ENCODE measurements at regions not wholly inside any gene's neighbourhood (a gene's known extent, or its start where the extent isn't known, plus 50 kb on each side); places are given as distances from the start of the nearest gene placed in this dataset.
A peak's percentile ranks its signal among the peaks of the same experiment; 100 is the strongest.
"Not testable (repeated sequence)": the region's sequence is repeated elsewhere in the genome, so short reads cannot be mapped to it uniquely, and the experiment has no call there.

DNA sequence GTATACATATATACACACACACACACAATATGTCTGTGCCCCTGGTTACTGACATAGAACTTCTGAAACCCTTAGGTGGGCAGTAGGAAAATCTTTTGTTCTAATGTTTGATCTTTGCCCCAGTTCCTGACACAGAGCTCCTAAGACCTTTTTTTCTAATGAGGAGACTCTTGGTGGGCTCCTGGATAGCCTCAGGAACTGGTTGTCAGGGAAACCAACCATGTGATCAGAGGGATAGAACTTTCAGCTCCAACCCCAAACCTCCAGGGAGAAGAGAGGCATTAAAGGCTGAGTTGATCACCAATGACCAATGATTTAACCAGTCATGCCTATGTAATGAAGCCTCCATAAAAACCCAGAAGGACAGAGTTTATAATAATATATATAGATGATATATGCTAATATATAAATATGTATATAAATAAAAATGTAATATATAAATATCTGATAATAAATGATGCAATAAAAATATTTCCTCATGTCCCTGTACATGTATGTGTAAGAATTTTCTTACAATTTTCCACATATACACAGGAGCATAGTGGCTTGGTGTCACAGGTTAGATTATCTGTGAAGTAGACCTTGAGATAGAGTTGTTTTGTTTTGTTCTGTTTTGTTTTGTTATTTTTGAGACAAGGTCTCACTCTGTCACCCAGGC, 93.3 kb downstream of the GPX5 start:
- intact Hi-C loops (cut with DNase I): no loop called here
- ATAC-seq: no peak
- DNase-seq: no peak

DNA sequence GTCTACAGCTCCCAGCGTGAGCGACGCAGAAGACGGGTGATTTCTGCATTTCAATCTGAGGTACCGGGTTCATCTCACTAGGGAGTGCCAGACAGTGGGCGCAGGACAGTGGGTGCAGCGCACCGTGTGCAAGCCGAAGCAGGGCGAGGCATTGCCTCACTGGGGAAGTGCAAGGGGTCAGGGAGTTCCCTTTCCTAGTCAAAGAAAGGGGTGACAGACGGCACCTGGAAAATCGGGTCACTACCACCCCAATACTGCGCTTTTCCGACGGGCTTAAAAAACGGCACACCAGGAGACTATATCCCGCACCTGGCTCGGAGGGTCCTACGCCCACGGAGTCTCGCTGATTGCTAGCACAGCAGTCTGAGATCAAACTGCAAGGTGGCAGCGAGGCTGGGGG, 95.6 kb downstream of the GPX5 start:
- ATAC-seq; DNase-seq; intact Hi-C loops (cut with DNase I): not testable (repeated sequence)

DNA sequence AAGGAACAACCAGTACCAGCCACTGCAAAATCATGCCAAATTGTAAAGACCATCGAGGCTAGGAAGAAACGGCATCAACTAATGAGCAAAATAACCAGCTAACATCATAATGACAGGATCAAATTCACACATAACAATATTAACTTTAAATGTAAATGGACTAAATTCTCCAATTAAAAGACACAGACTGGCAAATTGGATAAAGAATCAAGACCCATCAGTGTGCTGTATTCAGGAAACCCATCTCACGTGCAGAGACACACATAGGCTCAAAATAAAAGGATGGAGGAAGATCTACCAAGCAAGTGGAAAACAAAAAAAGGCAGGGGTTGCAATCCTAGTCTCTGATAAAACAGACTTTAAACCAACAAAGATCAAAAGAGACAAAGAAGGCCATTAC, 97.6 kb downstream of the GPX5 start:
- ATAC-seq; DNase-seq; intact Hi-C loops (cut with DNase I): not testable (repeated sequence)

DNA sequence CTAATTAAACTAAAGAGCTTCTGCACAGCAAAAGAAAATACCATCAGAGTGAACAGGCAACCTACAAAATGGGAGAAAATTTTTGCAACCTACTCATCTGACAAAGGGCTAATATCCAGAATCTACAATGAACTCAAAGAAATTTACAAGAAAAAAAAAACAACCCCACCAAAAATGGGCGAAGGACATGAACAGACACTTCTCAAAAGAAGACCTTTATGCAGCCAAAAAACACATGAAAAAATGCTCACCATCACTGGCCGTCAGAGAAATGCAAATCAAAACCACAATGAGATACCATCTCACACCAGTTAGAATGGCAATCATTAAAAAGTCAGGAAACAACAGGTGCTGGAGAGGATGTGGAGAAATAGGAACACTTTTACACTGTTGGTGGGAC, 100.7 kb downstream of the GPX5 start:
- DNase-seq; intact Hi-C loops (cut with DNase I); ATAC-seq: not testable (repeated sequence)

DNA sequence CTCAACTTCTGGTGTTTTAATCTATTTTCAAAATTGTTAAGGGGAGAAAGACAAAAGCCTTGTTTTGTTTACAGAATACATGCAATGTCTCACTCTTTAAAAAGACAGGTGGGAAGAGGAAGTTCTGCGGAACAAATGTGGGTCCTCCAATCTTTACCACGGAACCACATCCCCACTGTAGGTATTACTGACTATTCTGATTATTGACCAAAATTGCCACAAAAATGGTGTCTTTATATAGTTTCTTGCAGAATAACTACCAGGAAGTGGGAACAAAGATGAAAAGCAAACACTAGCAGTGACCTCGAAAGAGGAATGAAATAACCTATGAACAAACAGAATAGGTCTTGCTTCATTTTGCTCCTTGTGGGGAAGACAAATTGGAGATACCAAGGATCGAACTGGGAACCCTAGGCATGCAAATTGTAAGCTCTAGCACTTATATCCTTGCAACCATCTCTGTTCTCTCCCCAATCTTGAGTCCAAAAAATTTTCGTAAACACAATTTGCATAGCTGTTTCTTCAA, 106.7 kb downstream of the GPX5 start:
- ATAC-seq (no peak), DNase-seq (no peak)
- intact Hi-C loops (cut with DNase I): no loop called here

DNA sequence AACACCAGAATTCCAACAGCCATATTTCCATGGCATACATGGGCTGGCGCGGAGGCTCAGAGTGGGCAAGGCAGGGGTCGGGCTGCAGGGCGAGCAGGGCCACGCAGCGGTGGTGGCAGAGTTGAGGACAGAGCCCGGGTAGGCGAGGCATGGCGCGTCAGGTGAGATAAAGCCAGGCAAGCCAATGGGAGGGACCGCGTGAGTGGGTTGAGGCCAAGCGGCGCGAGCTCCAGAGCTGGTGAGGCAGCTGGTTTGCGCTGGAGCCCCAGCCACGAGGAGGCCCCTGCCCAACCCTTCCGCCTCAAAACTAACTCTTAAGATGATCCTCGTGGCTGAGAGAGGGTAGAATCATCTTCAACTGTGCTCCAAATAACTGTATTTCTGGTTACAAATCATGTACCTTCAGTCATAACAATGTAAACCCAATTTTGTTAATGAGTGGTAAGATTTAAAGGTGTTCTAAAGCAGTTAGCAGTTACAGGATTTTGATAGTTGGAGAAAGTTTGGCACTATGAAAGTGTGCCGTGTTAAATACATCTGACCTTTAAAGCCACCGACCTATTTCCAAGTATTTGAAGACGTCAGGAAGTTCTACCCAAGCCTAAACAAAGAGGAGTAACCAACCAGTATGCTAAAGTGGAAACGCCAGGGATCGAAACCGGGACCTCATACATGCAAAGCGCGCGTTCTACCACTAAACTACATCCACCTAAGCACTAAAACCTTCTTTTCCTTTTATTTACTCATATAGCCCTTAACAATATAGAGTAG, 107.9 kb downstream of the GPX5 start:
- no peak for ATAC-seq
- intact Hi-C loops (cut with DNase I): no loop called here
- DNase-seq: no peak

DNA sequence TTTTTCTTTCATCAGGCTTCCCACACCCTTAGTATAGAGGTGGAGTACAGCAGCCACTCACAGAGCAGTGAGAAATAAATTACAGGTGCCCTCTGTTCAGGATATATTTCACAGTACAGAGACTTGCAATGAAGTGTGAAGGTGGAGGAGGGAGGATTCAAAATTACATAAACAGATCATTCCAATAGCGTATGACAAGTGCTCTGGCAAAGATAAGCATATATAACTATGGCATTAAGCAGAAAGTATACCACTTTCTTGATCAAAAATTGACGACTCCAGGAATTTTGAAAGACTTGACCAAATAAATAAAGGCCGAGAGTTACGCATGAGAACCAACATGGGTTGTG, 108.7 kb downstream of the GPX5 start:
- intact Hi-C loops (cut with DNase I): no loop called here
- DNase-seq: no peak
- no peak for ATAC-seq

DNA sequence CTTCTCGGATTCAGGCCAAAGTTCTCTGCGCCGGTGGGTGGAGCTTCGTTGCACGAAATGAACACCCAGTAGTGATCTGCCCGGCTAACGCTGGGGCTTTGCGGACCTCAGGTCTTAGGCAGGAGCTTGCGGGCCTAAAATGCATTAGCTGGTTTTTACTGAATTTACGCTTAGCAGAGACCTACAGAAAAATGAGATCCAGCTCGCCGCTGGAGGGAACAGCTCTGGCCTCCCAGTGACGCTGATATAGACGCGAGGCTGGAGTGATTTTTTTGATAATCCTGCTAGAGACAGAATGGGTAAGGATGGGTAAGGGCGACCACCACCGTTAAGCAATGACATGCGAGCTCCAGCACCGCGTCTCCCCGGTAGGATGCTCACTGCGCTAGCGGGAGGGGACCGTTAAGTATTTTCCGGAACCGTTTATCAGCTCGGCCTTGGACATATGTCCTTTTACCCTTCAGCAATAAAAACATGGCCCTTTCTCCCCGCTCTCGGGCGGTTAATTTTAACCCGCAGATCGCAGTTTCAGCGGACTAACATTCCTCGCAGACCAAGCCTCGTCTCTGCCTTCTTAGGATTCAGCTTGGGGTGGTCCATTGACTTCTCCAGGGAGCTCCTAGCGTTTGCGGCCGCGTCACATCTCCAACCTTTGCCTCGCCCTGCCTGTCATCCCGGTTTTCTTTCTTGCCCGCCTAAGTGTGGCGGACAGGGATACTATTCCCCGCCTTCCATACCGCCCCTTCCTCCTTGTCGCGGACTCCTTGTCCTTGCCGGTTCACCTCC, 109.3 kb downstream of the GPX5 start:
- intact Hi-C loops (cut with DNase I): no loop called here
- DNase-seq (peak; percentile 54), ATAC-seq (peak; percentile 68 to 83)

DNA sequence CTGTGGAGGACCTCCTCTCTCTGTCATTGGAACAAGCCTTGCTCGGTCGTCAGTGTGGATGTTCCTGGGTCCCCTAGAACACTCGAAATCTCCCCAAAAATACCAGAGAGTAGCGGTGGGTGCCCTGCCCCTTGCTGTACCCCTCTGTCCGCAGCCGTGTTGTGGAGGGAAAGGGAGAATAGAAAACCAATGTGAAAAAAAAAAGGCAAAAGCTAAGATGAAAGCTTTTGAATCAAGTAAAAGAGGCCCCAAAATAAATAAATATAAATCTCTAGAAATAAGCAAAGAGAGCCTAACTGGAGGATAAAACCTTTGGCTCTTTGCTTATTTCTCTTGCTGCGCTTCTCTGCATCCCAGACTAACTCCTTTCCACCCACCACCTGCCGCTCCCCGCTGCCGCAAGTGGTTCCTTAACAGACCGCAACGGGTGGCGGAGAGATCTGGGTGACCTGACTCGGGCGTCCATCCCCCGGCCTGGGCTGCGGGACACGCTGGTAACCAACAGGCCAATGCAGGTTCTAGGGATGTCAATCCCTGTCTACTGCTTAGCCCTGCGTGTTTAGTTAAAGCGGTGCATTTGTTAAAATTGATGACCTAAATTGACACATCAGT, 110.0 kb downstream of the GPX5 start:
- DNase-seq (no peak), ATAC-seq (no peak)
- intact Hi-C loops (cut with DNase I): no loop called here

DNA sequence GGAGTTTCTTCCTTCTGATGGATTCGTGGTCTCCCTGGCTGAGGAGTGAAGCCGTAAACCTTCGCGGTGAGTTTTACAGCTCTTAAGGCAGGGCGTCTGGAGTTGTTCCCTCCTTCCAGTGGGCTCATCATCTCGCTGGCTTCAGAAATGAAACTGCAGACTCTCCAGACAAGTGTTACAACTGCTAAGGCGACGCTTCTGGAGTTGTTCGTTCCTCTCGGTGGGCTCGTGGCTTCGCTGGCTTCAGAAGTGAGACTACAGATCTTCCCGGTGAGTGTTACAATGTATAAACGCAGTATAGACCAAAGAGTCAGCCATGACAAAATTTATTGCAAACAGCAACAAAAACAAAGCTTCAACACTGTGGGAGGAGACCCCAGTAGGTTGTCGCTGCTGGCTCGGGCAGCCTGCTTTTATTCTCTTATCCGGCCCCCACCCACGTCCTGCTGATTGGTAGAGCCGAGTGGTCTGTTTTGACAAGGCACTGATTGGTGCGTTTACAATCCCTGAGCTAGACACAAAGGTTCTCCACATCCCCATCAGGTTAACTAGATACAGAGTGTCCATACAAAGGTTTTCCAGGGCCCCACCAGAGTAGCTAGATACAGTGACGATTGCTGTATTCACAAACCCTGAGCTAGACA, 113.2 kb downstream of the GPX5 start:
- intact Hi-C loops (cut with DNase I): no loop called here
- DNase-seq: no peak
- ATAC-seq: no peak

DNA sequence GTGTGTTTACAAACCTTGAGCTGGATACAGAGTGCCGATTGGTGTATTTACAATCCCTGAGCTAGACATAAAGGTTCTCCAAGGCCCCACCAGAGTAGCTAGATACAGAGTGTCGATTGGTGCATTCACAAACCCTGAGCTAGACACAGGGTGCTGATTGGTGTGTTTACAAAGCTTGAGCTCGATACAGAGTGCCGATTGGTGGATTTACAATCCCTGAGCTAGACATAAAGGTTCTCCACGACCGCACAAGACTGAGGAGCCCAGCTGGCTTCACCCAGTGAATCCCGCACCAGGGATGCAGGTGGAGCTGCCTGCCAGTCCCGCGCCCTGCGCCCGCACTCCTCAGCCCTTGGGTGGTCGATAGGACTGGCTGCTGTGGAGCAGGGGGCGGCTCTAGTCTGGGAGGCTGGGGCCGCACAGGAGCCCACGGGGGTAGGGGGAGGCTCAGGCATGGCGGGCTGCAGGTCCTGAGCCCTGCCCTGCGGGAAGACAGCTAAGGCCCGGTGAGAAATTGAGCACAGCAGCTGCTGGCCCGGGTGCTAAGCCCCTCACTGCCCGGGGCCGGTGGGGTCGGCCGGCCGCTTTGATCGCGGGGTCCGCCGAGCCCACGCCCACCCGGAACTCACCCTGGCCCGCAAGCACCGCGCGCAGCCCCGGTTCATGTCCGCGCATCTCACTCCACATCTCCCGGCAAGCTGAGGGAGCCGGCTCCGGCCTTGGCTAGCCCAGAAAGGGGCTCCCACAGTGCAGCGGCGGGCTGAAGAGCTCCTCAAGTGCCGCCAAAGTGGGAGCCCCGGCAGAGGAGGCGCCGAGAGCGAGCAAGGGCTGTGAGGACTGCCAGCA, 114.0 kb downstream of the GPX5 start:
- ATAC-seq; intact Hi-C loops (cut with DNase I); DNase-seq: not testable (repeated sequence)

DNA sequence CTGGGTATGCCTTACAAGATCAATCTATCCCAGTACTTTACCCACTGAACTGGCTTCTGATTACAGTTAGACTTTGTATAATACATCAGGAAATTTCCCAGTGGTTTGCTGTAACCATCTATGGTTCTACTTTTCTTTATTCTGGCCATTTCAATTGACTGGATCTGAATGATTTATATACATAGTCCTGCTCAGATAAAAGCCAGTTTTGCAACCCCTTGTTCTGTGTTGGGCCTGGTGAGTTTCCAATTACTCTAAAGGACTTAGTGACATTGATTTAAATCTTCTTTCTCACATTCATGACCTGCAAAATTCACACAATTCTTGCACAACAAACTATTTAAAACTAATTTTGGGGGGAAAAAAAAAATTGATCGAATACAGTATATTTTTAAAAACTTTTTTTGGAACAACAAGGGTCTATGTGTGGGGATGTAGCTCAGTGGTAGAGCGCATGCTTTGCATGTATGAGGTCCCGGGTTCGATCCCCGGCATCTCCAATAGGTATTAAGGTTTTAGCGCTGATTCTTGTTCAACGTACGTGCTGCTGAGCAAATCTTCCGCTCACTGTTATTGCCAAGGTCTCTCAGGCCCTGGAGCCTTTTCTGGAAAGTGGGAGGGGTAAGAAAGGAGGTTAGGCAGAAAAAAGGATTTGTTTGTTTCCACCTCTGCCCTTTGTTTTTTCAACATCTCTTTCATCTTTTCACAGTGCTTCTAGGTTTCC, 117.5 kb downstream of the GPX5 start:
- intact Hi-C loops (cut with DNase I): no loop called here
- ATAC-seq: peak in 1 of 2 donors; percentile 23
- no peak for DNase-seq

DNA sequence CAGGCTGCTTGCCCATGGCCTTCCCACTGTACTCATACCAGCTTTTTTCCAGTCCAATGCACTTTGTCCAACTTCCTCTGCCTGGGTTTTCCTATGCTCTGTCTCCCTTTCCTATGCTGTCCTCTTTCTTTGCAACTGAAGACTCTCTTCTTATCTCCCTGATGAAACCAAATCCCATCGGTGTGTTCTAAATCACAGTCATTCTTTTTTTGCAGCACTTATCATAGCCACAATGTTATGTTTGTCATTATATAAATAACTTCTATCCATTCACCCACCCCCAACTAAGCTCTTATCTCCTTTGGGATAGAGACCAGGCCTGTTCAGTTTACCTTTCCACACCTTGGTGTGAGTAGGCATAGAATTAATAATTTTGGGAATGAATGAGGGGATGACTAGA, 121.0 kb downstream of the GPX5 start:
- intact Hi-C loops (cut with DNase I): no loop called here
- ATAC-seq: no peak

DNA sequence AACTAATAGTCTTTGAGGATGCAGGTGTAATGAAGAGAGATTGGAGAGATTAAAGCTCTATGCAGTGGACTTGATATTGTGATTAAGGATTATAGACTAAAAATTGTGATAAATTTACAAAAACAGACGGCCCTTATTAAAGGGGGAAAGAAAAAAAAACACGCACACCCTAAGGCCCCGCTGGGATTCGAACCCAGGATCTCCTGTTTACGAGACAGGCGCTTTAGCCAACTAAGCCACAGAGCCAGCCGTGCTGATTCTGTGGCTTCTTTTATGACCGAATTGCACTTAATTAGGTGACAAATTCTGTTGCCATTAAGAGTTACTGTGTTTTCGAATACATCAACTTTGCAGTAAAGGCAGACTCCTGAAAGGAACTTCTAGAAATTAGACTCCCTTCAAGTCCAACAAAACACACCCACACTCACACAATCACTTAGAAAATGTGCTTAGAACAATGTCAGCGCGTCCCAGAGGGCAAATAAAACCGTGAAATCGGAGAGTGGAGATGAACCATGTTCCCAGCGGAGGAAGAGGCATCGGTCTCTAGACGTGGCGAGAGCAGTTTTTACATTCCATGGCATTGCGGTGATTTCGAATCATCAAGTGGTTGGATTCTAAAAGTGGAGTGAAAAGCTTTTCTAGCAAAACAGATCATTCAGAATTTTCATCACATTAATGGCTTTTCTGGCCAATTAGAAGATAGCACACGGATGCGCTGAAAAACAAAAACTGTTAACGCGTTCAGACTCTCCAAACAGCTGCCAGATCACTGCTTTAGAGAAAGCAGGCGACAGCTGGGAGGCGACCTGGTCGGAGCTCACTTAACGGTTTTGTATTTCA, 122.6 kb downstream of the GPX5 start:
- intact Hi-C loops (cut with DNase I): no loop called here
- DNase-seq (peak; percentile 49), ATAC-seq (peak; percentile 47 to 81)

More for the DNA sequence above, 121.0 kb downstream of the GPX5 start:
- no peak for DNase-seq

DNA sequence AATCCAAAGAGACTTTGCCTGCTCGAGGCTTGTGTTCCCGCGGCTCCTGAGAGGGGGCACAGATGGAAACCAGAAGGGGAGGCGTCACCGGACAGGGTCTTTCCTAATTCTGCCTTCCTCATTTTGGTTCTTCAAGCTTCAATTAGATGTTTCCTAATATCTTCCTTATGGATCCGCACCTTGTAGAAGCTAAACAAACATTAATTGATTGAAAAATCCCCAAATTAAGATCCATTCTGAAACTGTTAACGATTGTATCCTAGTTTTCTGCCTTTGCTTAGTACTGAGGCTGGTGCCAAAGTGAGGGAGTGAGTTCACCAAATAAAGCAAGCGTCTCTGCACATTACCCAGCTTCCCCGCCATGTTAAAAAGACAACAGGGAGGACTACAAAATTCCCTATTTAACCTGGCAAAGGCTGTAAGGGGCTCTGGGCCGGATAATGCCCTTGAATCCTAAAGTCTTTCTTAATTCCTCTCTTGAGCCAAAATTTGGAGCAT, 123.2 kb downstream of the GPX5 start:
- no peak for DNase-seq
- intact Hi-C loops (cut with DNase I): no loop called here
- peak in 1 of 2 donors; percentile 33 for ATAC-seq

DNA sequence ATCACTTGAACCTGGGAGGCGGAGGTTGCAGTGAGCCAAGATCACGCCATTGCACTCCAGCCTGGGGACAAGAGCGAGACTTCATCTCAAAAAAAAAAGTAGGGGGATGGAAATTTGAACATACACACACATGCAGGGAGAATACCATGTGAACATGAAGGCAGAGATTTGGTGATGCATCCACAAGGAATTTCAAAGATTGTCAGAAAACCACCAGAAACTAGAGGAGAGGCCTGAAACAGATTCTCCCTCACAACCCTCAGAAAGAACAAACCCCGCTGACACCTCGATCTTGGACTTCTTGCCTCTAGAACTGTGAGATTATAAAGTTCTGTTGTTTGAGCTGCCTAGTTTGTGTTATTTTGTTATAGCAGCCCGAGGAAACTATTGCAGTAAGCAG, 125.5 kb downstream of the GPX5 start:
- no peak for DNase-seq
- intact Hi-C loops (cut with DNase I): no loop called here
- ATAC-seq: no peak

All from left cardiac atrium (tissue), 4 donors.